NCI-H2171 treated with DMSO at 0.1 percent for 48 hours (cell line): ENCODE measurements at regions not wholly inside any gene's neighbourhood (a gene's known extent, or its start where the extent isn't known, plus 50 kb on each side); places are given as distances from the start of the nearest gene placed in this dataset.

ENCODE experiments used
- DNase-seq: peaks from one replicate; lab custom pipeline; 2025; lab: John Stamatoyannopoulos, UW

DNA sequence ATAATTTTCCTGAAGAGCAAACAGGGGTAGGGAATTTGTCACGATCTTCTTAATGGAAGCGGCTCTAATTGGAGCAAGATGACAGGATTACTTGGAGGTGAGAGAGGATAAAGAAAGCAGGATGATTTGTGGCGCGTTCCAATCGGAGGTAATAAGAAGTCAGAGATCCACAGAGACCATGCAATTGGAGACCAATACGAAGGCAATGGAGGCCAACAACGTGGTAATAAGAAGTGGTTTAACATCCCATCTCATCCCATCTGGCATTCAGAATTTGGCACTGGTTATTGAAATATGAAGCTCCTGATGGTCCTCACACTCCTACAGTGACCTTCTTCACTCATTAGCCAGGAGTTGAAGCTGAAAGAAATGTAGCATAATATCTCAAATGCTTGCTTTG, 130.6 kb downstream of the DLEU7 start:
- DNase-seq = peak; percentile 59

DNA sequence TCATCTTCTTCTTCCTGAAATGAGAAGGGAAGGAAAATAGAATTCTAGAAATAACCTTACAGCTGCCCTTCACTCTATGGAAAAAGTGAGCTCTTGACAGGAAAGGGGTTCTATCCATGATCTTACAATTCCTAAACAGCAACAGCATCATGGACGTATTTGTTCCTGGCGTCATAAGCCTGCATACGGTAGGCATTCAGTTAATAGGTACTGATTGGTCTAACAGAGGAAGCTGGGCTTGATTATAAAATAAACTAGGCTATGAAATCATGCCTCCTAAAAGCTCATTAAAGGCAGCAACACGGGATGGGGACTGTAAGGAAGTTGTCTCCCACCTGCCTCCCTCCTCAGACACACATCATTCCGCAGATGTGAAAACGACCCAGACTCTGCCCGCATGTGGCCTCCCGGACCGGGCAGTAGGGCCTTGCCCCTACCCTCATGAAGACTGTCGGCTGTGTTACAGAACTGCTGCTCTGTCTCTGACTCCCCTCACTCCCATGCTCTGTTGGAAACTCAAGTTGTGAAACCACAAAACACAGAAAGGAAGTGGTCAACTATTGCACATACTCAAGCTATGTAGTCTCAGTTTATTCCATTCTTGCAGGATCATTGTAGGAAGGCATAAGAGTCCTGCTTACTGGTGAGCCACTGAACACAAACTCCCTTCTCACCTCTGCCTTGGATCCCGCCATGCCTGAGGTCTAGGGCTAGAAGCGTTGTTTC, 129.8 kb downstream of the DLEU7 start:
- no peak for DNase-seq

DNA sequence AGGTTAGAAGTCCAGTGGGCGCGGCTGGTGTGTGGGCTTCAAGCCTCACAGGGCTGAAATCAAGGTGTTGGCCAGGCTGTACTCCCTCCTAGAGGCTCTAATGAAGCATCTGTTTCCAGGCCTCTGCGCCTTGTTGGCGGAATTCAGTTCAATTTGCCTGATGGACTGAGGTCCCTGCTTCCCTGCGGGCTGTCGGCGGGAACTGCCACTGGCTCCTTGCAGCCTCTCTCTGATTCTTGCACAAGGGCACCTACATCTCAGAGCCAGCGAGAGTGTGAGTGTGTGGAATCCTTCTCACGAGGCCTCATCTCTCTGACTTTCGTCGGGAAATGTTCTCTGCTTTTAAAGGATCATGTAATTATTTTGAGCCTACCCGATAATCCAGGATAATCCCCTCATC, 128.6 kb downstream of the DLEU7 start:
- no peak for DNase-seq

DNA sequence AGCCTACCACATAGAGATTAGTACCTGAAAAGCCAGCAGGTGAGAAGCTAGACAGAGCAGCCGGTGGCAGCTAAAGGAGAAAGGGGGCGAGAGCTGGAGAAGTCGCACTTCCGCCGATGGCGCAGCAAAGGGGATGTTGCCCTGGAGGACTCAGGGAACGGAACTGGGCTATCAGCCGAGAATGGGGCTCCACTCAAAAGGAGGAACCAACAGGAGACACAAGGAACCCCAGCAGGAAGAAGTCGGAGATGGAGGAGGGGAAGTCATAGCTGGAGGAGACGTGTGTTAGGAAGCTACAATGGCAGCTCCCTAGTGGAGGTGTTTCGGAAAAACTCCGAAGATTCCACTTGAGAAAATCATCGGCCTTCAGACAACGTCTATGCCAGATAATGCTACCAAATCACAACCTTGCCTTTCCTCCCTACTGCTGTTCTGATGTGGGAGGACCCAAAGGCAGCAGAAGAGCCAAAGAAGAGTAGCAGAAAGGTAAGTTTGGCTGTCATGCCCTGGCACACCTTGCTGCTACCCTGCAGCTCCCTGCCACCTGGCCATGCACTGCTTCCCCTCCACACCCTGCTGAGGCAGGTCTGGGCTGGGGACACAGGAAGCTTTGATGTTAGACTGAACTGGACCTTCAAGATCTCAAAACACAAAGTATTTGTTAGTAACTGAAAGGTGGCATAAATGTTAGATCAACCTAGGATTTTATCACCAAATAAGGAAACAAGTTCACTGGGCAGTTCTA, 127.9 kb downstream of the DLEU7 start:
- no peak for DNase-seq

DNA sequence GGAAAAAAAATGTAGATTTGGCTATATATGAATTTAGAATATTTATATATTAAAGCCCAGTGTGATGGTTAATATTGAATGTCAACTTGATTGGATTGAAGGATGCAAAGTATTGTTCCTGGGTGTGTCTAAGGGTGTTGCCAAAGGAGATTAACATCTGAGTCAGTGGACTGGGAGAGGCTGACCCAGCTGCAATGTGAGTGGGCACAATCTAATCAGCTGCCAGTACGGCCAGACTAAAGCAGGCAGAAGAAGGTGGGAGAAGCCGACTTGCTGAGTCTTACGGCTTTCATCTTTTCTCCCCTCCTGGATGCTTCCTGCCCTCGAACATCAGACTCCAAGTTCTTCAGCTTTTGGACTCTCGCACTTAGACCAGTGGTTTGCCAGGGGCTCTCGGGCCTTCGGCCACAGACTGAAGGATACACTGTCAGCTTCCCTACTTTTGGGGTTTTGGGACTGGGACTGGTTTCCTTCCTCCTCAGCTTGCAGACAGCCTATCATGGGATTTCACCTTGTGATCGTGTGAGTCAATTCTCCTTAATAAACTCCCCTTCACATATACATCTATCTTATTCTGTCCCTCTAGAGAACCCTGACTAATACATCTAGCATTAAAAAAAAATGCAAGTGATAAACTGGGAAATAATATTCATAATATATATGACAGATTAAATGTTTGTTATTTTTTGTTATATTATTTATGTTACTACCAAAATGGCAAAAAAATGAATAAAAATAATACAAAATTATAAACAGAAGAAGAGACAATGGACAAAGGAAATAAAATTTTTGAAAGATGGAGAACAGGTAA, 122.4 kb downstream of the DLEU7 start:
- DNase-seq = no peak

DNA sequence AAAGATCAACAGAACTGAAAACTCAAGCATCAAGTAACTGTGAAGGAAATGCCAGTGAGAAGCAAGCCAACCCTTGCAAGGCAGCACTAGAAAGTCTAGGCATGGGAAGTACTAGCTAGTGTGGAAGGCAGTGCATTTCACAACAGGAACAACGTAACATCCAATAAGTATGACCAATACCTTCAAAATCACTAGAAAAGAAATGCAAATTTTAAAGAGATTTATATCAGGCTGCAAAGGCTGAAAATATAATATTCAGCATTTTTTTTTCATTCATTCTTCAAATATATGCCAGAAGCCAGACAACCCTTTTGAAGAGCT, 121.9 kb downstream of the DLEU7 start:
- no peak for DNase-seq

DNA sequence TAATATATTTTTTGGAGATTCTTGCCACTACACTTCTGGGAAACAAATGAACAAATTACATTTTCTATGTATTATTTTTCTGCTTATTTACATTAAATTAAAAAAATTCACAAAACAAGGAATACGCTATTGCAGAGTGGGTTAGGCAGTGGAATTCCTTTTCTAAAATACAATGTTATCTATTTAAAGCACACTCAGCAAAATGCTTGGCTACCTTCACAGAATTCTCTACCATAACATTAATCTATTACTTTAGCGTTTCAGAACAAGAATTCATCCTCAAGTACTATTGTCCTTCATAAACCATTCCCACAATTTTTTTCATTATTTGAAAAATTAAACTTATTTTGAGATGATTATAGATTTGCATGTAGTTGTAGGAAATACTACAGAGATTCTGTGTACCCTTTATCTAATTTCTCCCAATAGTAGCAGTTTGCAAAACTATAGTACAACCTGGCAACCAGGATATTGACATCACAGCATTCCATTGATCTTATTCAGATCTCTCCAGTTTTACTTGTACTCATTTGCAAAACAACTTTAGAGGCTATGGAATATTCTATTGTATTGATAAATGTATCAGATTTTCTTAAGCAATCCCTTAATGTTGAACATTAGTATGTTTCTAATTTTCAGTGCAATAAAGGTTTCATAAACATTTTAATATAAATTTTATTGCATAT, 120.9 kb downstream of the DLEU7 start:
- DNase-seq = no peak

DNA sequence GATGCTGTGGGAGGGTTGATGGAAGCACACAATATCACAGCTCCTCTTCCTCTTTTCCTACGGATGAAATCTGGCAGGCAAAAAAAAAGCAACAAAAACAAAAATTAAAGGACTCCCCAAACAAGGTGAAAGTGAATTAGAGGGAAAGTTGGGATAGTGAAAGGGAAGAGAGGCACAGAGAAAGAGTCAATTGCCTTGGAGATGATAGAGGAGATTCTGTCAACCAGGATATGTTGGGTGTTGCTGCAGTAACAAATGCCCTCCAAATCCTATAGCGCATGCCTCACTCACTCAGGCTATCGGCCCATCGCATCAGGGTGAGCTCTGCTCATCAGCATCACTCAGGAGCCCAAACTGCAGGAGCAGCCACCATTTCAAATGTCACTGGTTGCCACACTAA, 119.1 kb downstream of the DLEU7 start:
- DNase-seq = no peak

DNA sequence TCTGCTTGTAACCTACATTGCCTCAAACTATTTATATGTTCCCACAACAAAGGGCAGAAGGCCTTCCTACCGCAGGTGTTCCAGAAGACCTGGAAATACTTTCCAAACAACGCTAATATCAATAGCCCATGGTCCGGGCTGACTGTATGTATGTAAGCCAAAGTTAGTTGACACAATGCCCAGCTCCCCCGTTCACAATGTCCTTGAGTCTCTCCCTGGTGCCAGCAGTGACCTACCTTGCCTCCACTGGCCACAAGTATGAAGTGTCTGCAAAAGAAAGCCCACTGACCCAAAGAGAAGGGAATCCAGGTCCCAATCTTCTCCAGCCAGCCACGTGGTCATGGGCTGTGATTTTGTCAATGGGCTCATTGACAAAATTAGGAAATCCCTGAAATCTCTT, 118.6 kb downstream of the DLEU7 start:
- no peak for DNase-seq

DNA sequence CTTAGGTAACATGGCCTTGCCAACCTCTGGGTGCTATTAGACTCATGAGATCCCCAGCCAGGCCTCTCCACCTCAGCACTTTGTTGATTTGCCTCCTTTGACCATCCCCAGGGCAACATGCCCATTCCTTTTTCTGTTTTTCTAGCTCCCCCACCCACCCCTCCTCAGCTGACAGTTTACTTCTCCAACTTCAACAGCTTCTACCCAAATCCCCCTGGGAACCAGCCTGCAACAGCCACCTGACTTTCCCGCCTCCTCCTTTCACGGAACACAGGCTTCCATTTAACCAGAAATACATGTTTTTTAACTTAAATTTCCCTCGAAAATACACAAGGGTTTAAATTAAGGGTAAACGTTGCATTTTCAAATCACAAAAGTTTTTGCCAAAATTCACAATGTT, 117.3 kb downstream of the DLEU7 start:
- peak; percentile 7 for DNase-seq

DNA sequence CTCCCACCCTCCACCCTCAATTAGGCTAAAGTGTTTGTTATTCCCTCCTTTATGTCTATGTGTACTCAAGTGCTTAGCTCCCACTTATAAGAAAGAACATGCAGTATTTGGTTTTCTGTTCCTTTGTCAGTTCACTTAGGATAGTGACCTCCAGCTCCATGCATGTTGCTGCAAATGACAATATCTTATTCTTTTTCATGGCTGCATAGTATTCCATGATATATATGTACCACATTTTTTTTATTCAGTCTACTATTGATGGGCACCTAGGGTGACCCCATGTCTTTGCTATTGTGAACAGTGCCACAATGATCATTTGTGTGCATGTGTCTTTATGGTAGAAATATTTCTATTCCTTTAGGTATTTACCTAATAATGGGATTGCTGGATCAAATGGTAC, 114.3 kb downstream of the DLEU7 start:
- no peak for DNase-seq

DNA sequence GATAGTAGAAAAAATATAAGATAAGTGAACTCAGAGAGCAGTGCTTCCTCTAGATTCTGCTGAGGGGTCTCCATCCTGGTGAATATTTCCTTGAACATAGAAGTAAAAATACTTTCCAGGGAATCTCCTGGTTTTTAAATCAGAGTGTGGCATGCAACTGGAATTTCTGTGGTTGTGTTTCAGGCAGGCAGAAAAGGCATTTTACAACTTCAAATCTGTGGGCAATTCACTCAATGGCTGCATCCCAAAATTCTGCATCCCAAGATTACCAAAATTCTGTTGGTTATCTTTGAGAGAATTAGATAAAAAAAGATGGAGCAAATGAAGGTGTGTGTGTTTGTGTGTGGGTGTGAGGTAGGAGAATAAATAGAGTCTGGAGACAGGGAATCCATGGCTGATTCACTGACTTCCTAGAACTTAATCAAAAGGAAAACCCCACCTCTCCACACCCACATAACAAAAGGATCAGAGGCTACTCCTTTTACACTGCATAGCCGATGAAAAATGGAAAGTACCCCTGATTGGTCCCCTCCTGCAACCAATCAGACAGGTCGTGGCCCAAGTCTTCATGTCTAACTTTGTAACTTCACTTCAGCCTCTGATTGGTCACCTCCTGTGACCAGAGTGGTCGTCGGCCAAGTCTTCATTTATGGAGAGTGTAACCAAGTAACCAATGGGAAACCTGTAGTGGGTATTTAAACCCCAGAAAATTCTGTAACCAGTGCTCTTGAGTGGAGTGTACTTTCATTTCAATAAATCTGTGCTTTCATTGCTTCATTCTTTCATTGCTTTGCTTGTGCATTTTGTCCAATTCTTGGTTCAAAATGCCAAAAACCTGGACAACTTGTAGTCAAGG, 112.8 kb downstream of the DLEU7 start:
- DNase-seq = no peak

DNA sequence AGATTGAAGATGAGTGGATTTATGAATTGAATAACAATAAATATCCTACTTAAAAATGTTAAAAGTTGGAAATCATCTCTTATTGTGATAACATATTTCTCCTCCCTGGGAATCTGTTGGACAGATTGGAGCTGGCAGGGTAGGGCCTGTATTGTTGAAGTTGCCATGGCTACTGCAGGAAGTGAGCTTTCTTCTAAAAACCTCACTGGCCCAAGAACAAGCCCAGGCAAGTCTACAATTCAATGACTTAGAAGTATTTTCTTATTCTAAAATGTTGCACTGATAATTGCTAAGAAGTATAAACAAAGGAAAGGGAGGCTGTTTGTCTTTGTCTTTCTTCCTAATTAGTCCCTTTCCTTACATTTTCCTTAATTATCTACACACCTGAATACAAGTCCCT, 112.1 kb downstream of the DLEU7 start:
- peak; percentile 82 for DNase-seq

DNA sequence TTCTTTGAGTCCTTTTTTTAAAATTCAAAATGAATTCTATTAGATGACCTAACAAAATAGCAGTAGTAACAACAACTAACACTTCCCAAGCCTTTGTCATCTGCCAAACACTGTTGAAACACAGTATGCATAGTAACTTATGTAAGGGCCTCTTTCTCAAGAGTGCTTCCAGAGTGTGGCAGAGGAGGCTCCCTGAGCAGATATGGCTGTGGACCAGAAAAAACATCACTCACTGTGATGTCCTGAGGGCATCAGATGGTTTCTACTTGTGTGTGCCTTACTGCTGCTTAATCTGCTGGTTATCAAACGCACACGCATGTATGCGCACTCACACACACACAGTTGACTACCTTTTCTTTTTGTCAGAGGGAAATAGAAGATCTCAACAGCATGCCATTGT, 110.8 kb downstream of the DLEU7 start:
- DNase-seq = peak; percentile 12

DNA sequence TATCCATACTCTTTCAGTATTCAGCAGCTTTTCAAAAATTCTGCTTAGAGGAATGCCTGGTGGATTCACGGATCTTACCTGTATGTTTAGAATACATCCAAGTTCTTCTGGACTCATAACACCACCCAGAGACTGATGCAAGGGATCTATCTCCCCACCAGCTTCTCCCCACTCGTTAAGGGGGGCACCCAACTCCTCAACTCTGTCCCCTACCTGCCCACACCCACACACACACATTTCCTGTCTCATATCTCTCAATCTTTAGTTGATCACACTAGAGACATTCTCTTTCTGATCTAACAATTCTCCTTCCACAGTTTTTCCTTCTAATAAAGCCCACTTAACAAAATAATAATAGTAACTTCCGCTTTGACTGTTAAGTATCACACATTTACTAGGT, 110.1 kb downstream of the DLEU7 start:
- no peak for DNase-seq

DNA sequence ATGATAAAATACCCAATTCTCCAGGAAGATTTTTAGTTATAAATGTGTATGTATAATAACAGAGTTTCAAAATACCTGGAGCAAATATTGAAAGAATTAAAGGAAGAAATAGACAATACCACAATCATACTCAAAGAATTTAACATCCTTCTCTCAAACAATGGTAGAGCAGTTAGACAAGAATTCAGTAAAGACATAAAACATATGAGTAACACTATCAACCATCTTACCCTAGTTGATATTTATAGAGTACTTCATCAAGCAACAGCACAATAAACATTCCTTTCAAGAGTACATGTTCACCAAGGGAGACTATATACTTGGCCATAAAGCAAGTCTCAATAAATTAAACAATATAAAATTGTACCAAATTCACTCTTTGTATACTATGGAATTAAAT, 108.4 kb downstream of the DLEU7 start:
- DNase-seq = no peak

DNA sequence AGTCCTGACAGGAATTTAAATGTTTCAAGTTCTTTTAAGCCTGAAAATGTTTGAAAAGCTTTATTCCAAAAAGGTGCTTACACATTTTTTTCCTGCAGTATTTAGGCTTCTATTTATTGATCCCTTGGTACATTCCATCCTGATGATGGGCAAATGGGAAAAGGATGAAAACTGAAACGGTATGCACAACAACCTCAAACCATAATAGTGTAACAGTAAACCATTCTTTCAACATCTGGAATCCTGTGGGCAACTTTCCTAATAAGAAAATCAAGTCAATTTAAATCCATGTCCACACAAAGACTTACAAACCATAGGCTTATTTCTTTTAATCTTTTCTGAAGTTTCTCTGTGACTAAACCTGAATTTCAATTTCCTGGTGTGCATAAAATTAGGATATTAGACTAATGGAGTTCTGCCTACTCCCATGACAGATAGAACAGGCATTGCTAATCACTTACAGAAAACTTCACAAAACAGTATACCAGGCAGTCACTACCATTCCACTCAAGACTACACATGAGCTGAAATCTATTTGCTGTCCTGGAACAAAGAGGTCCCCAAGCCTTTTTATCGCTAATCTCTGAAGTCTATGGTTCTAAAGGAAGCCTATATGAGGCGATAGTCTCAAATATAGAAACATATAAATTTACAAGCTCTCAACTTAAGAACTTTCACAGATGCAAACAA, 103.3 kb downstream of the DLEU7 start:
- DNase-seq = no peak

DNA sequence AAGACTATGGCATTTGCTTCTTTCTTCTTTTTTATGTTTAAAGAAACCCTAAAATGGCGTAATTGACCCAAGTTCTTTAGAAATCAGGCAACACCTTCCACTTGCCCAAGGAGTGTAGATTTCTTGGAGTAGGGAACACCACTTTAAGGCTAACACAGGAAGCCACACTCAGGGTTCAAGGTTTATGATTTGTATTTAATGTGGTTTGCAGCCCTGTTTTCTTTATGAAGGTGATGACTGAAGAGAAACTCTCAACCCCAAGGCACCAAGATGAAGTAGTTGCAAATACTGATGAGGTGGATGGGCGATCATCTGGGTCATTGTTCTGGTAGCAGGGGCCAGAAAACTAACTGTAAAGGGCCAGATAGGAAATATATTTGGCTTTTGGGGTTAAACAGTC, 101.1 kb downstream of the DLEU7 start:
- DNase-seq = no peak

DNA sequence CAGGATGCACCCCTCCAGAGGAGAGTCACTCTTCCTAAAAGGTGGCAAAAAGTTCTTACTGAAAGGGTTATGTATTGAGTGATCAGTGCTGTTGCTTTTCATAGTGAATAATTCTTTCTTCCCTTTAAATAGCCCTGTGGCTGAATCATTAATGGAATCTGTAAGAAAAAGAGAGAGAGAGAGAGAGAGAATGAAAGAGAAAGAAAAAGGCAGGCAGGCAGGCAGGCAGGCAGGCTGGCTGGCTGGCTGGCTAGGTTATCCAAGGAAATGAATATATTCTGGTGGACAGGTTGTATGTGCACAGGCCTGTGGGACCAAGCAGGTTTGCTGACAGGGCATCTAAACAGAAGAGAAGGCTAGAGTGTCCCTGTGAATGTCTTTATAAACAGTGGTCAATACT, 100.5 kb downstream of the DLEU7 start:
- DNase-seq = no peak

DNA sequence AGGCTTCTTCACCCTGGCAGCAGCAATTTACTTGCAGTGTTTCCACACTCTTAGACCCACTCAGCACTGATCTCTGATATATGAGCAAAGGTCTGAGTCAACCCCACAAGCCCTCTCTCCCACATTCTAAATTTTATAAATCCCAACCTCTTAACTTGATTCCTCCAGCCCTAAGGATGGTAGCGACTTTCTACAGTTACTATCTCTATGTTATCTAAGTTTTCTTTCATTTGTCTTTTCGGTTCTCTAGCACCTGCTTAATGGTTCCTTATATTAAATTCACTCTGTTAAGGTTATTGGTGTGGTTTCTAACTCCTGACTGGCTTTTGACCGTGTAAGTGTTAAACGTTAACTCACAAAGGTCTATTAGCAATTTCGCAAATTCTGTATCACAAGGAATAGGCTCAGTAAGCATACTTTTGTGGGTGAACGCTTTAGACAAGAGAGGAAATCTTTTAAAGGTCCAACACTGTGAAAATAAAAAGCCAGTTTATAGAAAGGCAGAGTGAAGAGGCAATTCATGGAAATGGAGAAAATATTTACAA, 99.3 kb downstream of the DLEU7 start:
- no peak for DNase-seq
